K562 (cell line): ENCODE measurements at regions not wholly inside any gene's neighbourhood (a gene's known extent, or its start where the extent isn't known, plus 50 kb on each side); places are given as distances from the start of the nearest gene placed in this dataset.

Experiments used
- ATAC-seq: fragments of 200-7000 bp; cut with Tn5 transposase; 3 replicates; pipeline ENCODE4 v1.9.1; 2020; ENCODE audit warnings: moderate library complexity
- BruUV-seq: library from RNA; stranded (reverse); fragments of 400-500 nt; replicated peaks from 2 replicates; lab custom pipeline; 2021; lab: Mats Ljungman, UMichigan
- CTCF ChIA-PET: fragments of 300-600 bp; formaldehyde crosslinking; extraction: SDS; loops from one replicate; lab custom pipeline; 2021; ENCODE audit warnings: low intra/inter-chr PET ratio; lab: Yijun Ruan, JAX
- POLR2A ChIA-PET: fragments of 300-600, 350-650 bp; sonication (Branson Sonifier 250); formaldehyde crosslinking; extraction: SDS; loops from one replicate; lab custom pipeline; 2021; ENCODE audit warnings: antibody characterized with exemption, inconsistent platforms; lab: Yijun Ruan, JAX
- DNase-seq, 4 experiments: peaks; one replicate each; pipeline versions ENCODE4 v3.0.0 to v3.0.0-alpha.2; 2011 to 2018; ENCODE audit warnings: low spot score in 3 of 4, mixed read lengths in 3 of 4; ENCODE audit errors: extremely low read depth in 1 of 4
- FAIRE-seq: peaks from 2 replicates; lab custom pipeline; 2011; peaks lifted over from hg19 to GRCh38; lab: Jason Lieb, UNC
- H2AFZ ChIP-seq: 2 replicates; pipeline ENCODE4 v1.6.0; 2011; ENCODE audit warnings: low read depth, low read length, control low read depth, inconsistent platforms
- H3K27ac ChIP-seq: fragments of 200-600 bp; 3 replicates; pipeline ENCODE4 v1.8.0; 2011; ENCODE audit warnings: low read depth, mild to moderate bottlenecking, control low read depth, inconsistent platforms, low read length, moderate library complexity, mixed read lengths; ENCODE audit errors: extremely low read depth
- H3K27me3 ChIP-seq, 2 experiments: fragments of 300-600 bp in 1 of 2; 2 replicates in 1 of 2; 3 replicates in 1 of 2; pipeline versions ENCODE4 v1.6.0 to v1.8.0; 2011; ENCODE audit warnings: inconsistent platforms in 2 of 2, low read length in 2 of 2, mild to moderate bottlenecking in 1 of 2, mixed read lengths in 1 of 2, moderate library complexity in 1 of 2; ENCODE audit not compliant: control insufficient read depth in 2 of 2, insufficient read depth in 2 of 2
- H3K36me3 ChIP-seq: fragments of 300-600 bp; 3 replicates; pipeline ENCODE4 v1.8.0; 2011; ENCODE audit warnings: mild to moderate bottlenecking, low read length, inconsistent platforms; ENCODE audit not compliant: control insufficient read depth, insufficient read depth
- H3K4me1 ChIP-seq, 2 experiments: fragments of 200-600 bp in 1 of 2; replicated peaks in 1 of 2; 2 replicates in 1 of 2; 3 replicates in 1 of 2; pipeline versions ENCODE4 v1.5.1 to v1.8.0; 2011; ENCODE audit warnings: inconsistent platforms in 2 of 2, low read length in 2 of 2, mild to moderate bottlenecking in 1 of 2, mixed read lengths in 1 of 2, moderate library complexity in 1 of 2; ENCODE audit not compliant: control insufficient read depth in 2 of 2, insufficient read depth in 2 of 2
- H3K4me2 ChIP-seq: 2 replicates; pipeline ENCODE4 v1.6.1; 2011; ENCODE audit warnings: low read length, control low read depth, inconsistent platforms, mixed read lengths; ENCODE audit not compliant: insufficient read depth
- H3K4me3 ChIP-seq: fragments of 200-600 bp; sonication (generic), shearing (Covaris generic); 2 replicates; pipeline ENCODE4 v1.5.1; 2016; ENCODE audit warnings: control low read depth, inconsistent platforms
- H3K79me2 ChIP-seq: fragments of 200-600 bp; 3 replicates; pipeline ENCODE4 v1.8.0; 2011; ENCODE audit warnings: low read length, inconsistent platforms; ENCODE audit not compliant: control insufficient read depth, insufficient read depth
- H3K9ac ChIP-seq, 2 experiments: 2 replicates each; pipeline versions ENCODE4 v1.6.0 to v1.6.1; 2011; ENCODE audit warnings: low read depth in 2 of 2, low read length in 2 of 2, control low read depth in 1 of 2, inconsistent platforms in 1 of 2, mild to moderate bottlenecking in 1 of 2, mixed read lengths in 1 of 2; ENCODE audit not compliant: insufficient read depth in 1 of 2
- H3K9me1 ChIP-seq: one replicate; pipeline ENCODE4 v1.6.0; 2011; ENCODE audit warnings: inconsistent platforms, mild to moderate bottlenecking, low read length, moderate library complexity; ENCODE audit not compliant: control insufficient read depth, insufficient read depth
- H3K9me3 ChIP-seq: replicated peaks from 2 replicates; pipeline ENCODE4 v1.5.1; 2011; ENCODE audit warnings: low read depth, low read length, inconsistent platforms; ENCODE audit not compliant: control insufficient read depth, insufficient read depth
- H4K20me1 ChIP-seq: replicated peaks from 2 replicates; pipeline ENCODE4 v1.6.1; 2011; ENCODE audit warnings: low read length, inconsistent platforms, mixed read lengths; ENCODE audit not compliant: control insufficient read depth, insufficient read depth
- ATF7 ChIP-seq: fragments of 450-650 bp; IDR thresholded peaks from 2 replicates; pipeline ENCODE4 v1.7.1; 2014; ENCODE audit warnings: mild to moderate bottlenecking, moderate library complexity
- CREB5 ChIP-seq: fragments of 250-450 bp; sonication (Bioruptor Pico); IDR thresholded peaks from 2 replicates; pipeline ENCODE4 v1.5.0; 2020; ENCODE audit warnings: mild to moderate bottlenecking
- E2F4 ChIP-seq: sonication (generic); formaldehyde crosslinking; IDR thresholded peaks from 2 replicates; pipeline ENCODE4 v1.8.0; 2022; ENCODE audit warnings: mild to moderate bottlenecking, low read depth, missing genetic modification reagents
- EGR1 ChIP-seq: fragments of 450-650 bp; conservative IDR thresholded peaks from 2 replicates; pipeline ENCODE4 v1.6.1; 2017; ENCODE audit warnings: mild to moderate bottlenecking
- ILF3 ChIP-seq: fragments of 450-650 bp; IDR thresholded peaks from 2 replicates; pipeline ENCODE4 v1.6.1; 2018; ENCODE audit warnings: antibody characterized with exemption, mild to moderate bottlenecking, moderate library complexity, borderline replicate concordance
- KDM4B ChIP-seq, 2 experiments: fragments of 450-650 bp in 1 of 2; sonication (generic) in 1 of 2; IDR thresholded peaks; 2 replicates each; pipeline ENCODE4 v1.6.1; 2016 to 2017; ENCODE audit warnings: borderline replicate concordance in 2 of 2, antibody characterized with exemption in 1 of 2, low read depth in 1 of 2, mild to moderate bottlenecking in 1 of 2
- NFRKB ChIP-seq: fragments of 450-650 bp; IDR thresholded peaks from 2 replicates; pipeline ENCODE4 v1.6.1; 2016; ENCODE audit warnings: low read depth
- PYGO2 ChIP-seq: fragments of 450-650 bp; IDR thresholded peaks from 2 replicates; pipeline ENCODE4 v1.6.1; 2016; ENCODE audit warnings: mild to moderate bottlenecking, missing genetic modification characterization, moderate library complexity, missing compliant biosample characterization
- SP2 ChIP-seq: IDR thresholded peaks from 2 replicates; pipeline ENCODE4 v1.6.1; 2011; ENCODE audit warnings: mild to moderate bottlenecking, low read depth, low read length, moderate library complexity; ENCODE audit not compliant: poor library complexity, severe bottlenecking; ENCODE audit errors: extremely low read depth
- SUPT5H ChIP-seq: fragments of 450-650 bp; IDR thresholded peaks from 2 replicates; pipeline ENCODE4 v1.6.1; 2016
- ZBTB17 ChIP-seq: fragments of 450-650 bp; formaldehyde crosslinking; IDR thresholded peaks from 2 replicates; pipeline ENCODE4 v1.4.0; 2020; ENCODE audit warnings: mild to moderate bottlenecking
- ZFP36 ChIP-seq: fragments of 150-350 bp; IDR thresholded peaks from 2 replicates; pipeline ENCODE4 v1.6.1; 2018; ENCODE audit warnings: low read length, low read depth; ENCODE audit not compliant: partially characterized antibody
- ZNF717 ChIP-seq: fragments of 250-450 bp; sonication (Bioruptor Pico); IDR thresholded peaks from 2 replicates; pipeline ENCODE4 v1.5.0; 2021
- WGBS: fragments of 100-300 bp; shearing (Covaris generic); methylation state at CpG from one replicate; pipeline ENCODE4 v1.1.6; 2016; ENCODE audit warnings: low coverage, mixed read lengths; ENCODE audit not compliant: insufficient coverage; ENCODE audit errors: missing lambda C conversion rate; 5-methylcytosine and 5-hydroxymethylcytosine counted together
- in situ Hi-C: fragments of 300-500 bp; cut with MboI; formaldehyde crosslinking; loops from 4 replicates; pipeline ENCODE4 v1.15.0; 2018; ENCODE audit warnings: inconsistent platforms, mixed read lengths
- intact Hi-C: fragments of 100-400 bp; cut with micrococcal nuclease; formaldehyde crosslinking; loops from 2 replicates; pipeline ENCODE4 v1.14.2; 2022
- TF ChIP-seq, protein P1 (sequence below): fragments of 450-650 bp; formaldehyde crosslinking; IDR thresholded peaks from 2 replicates; pipeline ENCODE4 v1.4.0; 2022; ENCODE audit warnings: missing genetic modification characterization
- TF ChIP-seq, protein P2 (sequence below): fragments of 250-450 bp; sonication (Bioruptor Pico); IDR thresholded peaks from 2 replicates; pipeline ENCODE4 v1.5.0; 2020; ENCODE audit warnings: mild to moderate bottlenecking, borderline replicate concordance
- TF ChIP-seq, protein P3 (sequence below): sonication (generic); formaldehyde crosslinking; IDR thresholded peaks from 2 replicates; pipeline ENCODE4 v1.8.0; 2022; ENCODE audit warnings: missing genetic modification reagents, mild to moderate bottlenecking, moderate library complexity, borderline replicate concordance

- H3K9me3 ChIP-seq = no peaks in the 10 kb centered on the region
- H3K9me1 ChIP-seq = no peaks in the 10 kb centered on the region
- H3K9ac ChIP-seq = no peak overlapping the region
- H3K36me3 ChIP-seq = no peaks in the 10 kb centered on the region
- no peak for FAIRE-seq
- no peak for ATAC-seq
- POLR2A ChIA-PET = no interaction called here
- no peak for DNase-seq
- intact Hi-C loops = no loop called here
- no peaks in the 10 kb centered on the region for H3K79me2 ChIP-seq
- TF ChIP-seq, protein P1, sequence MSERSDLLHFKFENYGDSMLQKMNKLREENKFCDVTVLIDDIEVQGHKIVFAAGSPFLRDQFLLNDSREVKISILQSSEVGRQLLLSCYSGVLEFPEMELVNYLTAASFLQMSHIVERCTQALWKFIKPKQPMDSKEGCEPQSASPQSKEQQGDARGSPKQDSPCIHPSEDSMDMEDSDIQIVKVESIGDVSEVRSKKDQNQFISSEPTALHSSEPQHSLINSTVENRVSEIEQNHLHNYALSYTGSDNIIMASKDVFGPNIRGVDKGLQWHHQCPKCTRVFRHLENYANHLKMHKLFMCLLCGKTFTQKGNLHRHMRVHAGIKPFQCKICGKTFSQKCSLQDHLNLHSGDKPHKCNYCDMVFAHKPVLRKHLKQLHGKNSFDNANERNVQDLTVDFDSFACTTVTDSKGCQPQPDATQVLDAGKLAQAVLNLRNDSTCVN (CRISPR knock-in tag) = no peak
- TF ChIP-seq ZNF717 (CRISPR knock-in tag) (no peak), ZFP36 (no peak), EGR1 (no peak), PYGO2 (no peak), SP2 (no peak), NFRKB (no peak), CREB5 (CRISPR knock-in tag) (no peak), E2F4 (CRISPR knock-in tag) (no peak), ATF7 (no peak), KDM4B (IDR thresholded peaks at IDR 0.05; ENCODE audit: borderline replicate concordance in 2 of 2, low read depth in 1 of 2) (no peak), ZBTB17 (CRISPR knock-in tag) (no peak), SUPT5H (no peak), ILF3 (no peak)
- TF ChIP-seq, protein P2, sequence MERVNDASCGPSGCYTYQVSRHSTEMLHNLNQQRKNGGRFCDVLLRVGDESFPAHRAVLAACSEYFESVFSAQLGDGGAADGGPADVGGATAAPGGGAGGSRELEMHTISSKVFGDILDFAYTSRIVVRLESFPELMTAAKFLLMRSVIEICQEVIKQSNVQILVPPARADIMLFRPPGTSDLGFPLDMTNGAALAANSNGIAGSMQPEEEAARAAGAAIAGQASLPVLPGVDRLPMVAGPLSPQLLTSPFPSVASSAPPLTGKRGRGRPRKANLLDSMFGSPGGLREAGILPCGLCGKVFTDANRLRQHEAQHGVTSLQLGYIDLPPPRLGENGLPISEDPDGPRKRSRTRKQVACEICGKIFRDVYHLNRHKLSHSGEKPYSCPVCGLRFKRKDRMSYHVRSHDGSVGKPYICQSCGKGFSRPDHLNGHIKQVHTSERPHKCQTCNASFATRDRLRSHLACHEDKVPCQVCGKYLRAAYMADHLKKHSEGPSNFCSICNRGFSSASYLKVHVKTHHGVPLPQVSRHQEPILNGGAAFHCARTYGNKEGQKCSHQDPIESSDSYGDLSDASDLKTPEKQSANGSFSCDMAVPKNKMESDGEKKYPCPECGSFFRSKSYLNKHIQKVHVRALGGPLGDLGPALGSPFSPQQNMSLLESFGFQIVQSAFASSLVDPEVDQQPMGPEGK (CRISPR knock-in tag) = no peak
- TF ChIP-seq, protein P3, sequence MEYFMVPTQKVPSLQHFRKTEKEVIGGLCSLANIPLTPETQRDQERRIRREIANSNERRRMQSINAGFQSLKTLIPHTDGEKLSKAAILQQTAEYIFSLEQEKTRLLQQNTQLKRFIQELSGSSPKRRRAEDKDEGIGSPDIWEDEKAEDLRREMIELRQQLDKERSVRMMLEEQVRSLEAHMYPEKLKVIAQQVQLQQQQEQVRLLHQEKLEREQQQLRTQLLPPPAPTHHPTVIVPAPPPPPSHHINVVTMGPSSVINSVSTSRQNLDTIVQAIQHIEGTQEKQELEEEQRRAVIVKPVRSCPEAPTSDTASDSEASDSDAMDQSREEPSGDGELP (CRISPR knock-in tag) = no peak
- TF ChIP-seq, all 486 proteins: peak for 0
- H3K27ac ChIP-seq = no peak overlapping the region
- WGBS = 0% methylated on average over 1 of the region's 1 CpG
- in situ Hi-C loops = no loop called here
- CTCF ChIA-PET = no interaction called here
- no peaks in the 10 kb centered on the region for H4K20me1 ChIP-seq
- no peak overlapping the region for H3K4me2 ChIP-seq
- no TSS peak for BruUV-seq
- H3K4me3 ChIP-seq = no peak overlapping the region
- H3K27me3 ChIP-seq = no peaks in the 10 kb centered on the region
- H2AFZ ChIP-seq = no peak overlapping the region
- H3K4me1 ChIP-seq = no peaks in the 10 kb centered on the region
These were observed 73.2 kb upstream of the ANXA10 start for GRCh38 chr4:168019019-168019651.
